GM23248 (cell line): ENCODE measurements at regions not wholly inside any gene's neighbourhood (a gene's known extent, or its start where the extent isn't known, plus 50 kb on each side); places are given as distances from the start of the nearest gene placed in this dataset.

Source experiments
- EZH2 ChIP-seq: fragments of 200-600 bp; sonication (generic); IDR thresholded peaks from 2 replicates; pipeline ENCODE4 v1.6.1; 2018; ENCODE audit warnings: antibody characterized with exemption, mild to moderate bottlenecking; ENCODE audit not compliant: insufficient read depth, poor library complexity, severe bottlenecking
- EZH2phosphoT487 ChIP-seq: fragments of 200-600 bp; sonication (generic); IDR thresholded peaks from 2 replicates; pipeline ENCODE4 v1.6.1; 2018; ENCODE audit warnings: antibody characterized with exemption, moderate library complexity, mild to moderate bottlenecking, low read depth; ENCODE audit not compliant: insufficient read depth

DNA sequence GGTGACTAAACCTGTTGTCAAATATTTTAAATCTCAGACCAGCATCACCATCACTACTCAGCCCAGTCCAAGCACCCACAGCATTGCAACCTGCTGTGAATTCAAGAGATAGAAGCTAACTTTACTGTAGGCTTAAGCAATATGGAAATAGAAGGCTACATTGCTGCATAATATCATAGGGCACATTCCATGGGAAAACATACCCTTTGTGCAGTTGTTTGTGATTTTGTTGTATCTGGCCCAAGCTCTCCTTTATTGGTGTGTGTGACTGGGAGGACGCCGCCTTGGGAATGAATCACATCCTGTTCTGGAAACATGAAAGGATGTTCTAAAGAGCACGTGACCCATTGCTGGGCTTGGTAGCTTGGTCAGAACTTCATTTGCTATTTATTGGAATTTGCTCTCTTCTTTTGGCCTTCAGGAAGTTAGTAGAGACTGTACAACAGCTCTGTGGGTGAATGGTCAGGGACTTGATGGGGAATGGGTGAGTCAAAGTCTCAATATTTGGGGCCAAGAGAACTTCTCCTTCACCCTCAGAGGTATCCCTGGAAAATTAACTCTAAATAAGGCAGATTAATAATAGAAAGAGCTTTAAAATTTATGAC lies 106.8 kb upstream of the SERPINE2 start:
- TF ChIP-seq EZH2: no peak
- TF ChIP-seq EZH2phosphoT487: no peak
